ENCODE measurements at regions not wholly inside any gene's neighbourhood (a gene's known extent, or its start where the extent isn't known, plus 50 kb on each side); places are given as distances from the start of the nearest gene placed in this dataset.

DNA sequence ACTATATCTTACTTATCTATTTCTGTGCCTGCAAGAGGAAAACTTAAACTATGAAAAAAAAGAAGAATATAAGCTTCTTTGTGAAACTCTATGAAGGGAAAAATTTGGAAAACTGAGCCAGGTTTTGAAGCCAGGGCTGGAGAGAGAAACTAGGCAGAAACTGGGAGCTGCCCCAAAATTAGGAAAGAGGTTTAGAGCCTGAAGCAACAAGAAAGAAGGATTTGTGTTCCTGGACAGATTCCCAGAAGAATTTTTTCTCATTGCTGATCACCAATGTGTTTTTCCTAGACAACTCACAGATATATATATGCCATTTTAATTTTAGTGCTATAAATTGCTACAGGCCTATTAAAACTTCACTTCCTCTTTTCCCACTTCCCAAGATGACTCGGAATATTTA is 245.0 kb upstream of the GEMIN8 start:
- no peak overlapping the region for H3K4me3 ChIP-seq
- no peaks in the 10 kb centered on the region for H3K36me3 ChIP-seq
- H3K4me1 ChIP-seq, result peaks cover 0 to 12% (median 0%) of the 10 kb centered on the region in 4 donors
- H3K27me3 ChIP-seq, result no peaks in the 10 kb centered on the region
- TF ChIP-seq POLR2A (IDR thresholded peaks at IDR 0.05) (no peak), EP300 (IDR thresholded peaks at IDR 0.05) (no peak), POLR2AphosphoS5 (IDR thresholded peaks at IDR 0.05) (no peak)
- TF ChIP-seq, protein P1, sequence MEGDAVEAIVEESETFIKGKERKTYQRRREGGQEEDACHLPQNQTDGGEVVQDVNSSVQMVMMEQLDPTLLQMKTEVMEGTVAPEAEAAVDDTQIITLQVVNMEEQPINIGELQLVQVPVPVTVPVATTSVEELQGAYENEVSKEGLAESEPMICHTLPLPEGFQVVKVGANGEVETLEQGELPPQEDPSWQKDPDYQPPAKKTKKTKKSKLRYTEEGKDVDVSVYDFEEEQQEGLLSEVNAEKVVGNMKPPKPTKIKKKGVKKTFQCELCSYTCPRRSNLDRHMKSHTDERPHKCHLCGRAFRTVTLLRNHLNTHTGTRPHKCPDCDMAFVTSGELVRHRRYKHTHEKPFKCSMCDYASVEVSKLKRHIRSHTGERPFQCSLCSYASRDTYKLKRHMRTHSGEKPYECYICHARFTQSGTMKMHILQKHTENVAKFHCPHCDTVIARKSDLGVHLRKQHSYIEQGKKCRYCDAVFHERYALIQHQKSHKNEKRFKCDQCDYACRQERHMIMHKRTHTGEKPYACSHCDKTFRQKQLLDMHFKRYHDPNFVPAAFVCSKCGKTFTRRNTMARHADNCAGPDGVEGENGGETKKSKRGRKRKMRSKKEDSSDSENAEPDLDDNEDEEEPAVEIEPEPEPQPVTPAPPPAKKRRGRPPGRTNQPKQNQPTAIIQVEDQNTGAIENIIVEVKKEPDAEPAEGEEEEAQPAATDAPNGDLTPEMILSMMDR (IDR thresholded peaks at IDR 0.05), result no peak
- no peak for DNase-seq
- H3K27ac ChIP-seq, result no peak overlapping the region
- 72 to 77% methylated on average over 1 of the region's 1 CpG for WGBS, 2 donors
- intact Hi-C loops (cut with DNase I), result no loop called here
- no peaks in the 10 kb centered on the region for H3K9me3 ChIP-seq

DNA sequence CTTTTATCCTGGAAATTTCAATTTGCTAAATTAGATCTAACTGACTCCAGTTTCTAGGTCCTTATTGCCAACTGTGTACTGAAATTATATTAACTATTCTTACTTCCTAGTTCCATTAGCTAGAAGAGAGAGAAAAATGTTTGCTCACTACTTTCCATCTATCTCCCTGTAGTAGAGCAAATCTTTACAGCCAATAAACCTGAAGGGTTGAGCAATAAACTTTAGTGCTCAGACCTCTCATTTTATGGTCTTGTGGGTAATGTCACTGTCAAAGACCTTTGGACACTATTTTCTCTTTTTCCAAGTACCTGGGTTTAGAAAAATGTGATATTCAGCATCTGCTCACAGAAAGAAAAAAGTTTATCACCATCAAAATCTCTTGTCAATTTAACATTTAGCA is 237.5 kb upstream of the GEMIN8 start:
- Histone ChIP-seq H3K9me3 (no peaks in the 10 kb centered on the region), H3K27ac (no peak overlapping the region), H3K27me3 (no peaks in the 10 kb centered on the region), H3K4me3 (no peak overlapping the region), H3K4me1 (no peaks in the 10 kb centered on the region), H3K36me3 (no peaks in the 10 kb centered on the region)
- no peak for DNase-seq
- intact Hi-C loops (cut with DNase I), result no loop called here
- no peak for TF ChIP-seq POLR2A (IDR thresholded peaks at IDR 0.05)
- TF ChIP-seq POLR2AphosphoS5 (IDR thresholded peaks at IDR 0.05), result no peak
- TF ChIP-seq, protein P1 (IDR thresholded peaks at IDR 0.05), result no peak
- TF ChIP-seq EP300 (IDR thresholded peaks at IDR 0.05), result no peak

DNA sequence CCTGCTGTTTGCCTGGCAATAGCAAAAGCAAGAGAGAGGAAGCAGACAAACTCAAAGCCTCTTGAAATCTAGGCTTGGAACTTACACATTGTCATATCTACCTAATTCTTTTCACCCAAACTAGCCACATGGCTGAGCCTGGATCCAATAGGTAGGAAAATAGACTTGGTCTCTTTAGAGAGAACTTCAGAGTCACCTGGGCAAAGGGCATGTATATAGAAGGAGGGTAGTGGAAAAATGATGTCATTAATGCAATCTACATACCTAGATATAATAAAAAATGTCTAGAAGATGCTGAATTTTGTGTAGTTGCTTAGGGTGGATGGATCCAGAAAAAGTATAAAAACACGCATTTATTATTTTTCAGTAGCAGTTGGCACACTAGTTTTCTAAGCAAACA is 237.0 kb upstream of the GEMIN8 start:
- DNase-seq, result no peak
- TF ChIP-seq POLR2A (IDR thresholded peaks at IDR 0.05) (no peak), EP300 (IDR thresholded peaks at IDR 0.05) (no peak), POLR2AphosphoS5 (IDR thresholded peaks at IDR 0.05) (no peak)
- TF ChIP-seq, protein P1 (IDR thresholded peaks at IDR 0.05), result no peak
- intact Hi-C loops (cut with DNase I), result no loop called here
- H3K9me3 ChIP-seq, result no peaks in the 10 kb centered on the region
- 11 to 59% methylated on average over 1 of the region's 1 CpG for WGBS, 2 donors
- H3K27ac ChIP-seq, result no peak overlapping the region
- H3K27me3 ChIP-seq, result no peaks in the 10 kb centered on the region
- H3K4me3 ChIP-seq, result no peak overlapping the region
- no peaks in the 10 kb centered on the region for H3K4me1 ChIP-seq
- H3K36me3 ChIP-seq, result no peaks in the 10 kb centered on the region

- Histone ChIP-seq H3K36me3 (no peaks in the 10 kb centered on the region), H3K4me3 (no peak overlapping the region), H3K27me3 (no peaks in the 10 kb centered on the region), H3K9me3 (no peaks in the 10 kb centered on the region), H3K27ac (no peak overlapping the region), H3K4me1 (no peaks in the 10 kb centered on the region)
- WGBS, 2 donors, result 64 to 93% methylated on average over 33 of the region's 33 CpGs
- TF ChIP-seq POLR2A (IDR thresholded peaks at IDR 0.05) (no peak), EP300 (IDR thresholded peaks at IDR 0.05) (no peak), POLR2AphosphoS5 (IDR thresholded peaks at IDR 0.05) (no peak)
- TF ChIP-seq, protein P1 (IDR thresholded peaks at IDR 0.05), result no peak
- intact Hi-C loops (cut with DNase I), result no loop called here
- no peak for DNase-seq
Observed at GRCh38 chrX:14243823-14244222, 214.1 kb upstream of the GEMIN8 start.

GRCh38 chrX:14235004-14235403 is 205.3 kb upstream of the GEMIN8 start:
- intact Hi-C loops (cut with DNase I), result no loop called here
- no peak overlapping the region for H3K27ac ChIP-seq
- H3K9me3 ChIP-seq, result no peaks in the 10 kb centered on the region
- H3K4me1 ChIP-seq, result no peaks in the 10 kb centered on the region
- no peaks in the 10 kb centered on the region for H3K36me3 ChIP-seq
- no peak for TF ChIP-seq POLR2A (IDR thresholded peaks at IDR 0.05)
- TF ChIP-seq EP300 (IDR thresholded peaks at IDR 0.05), result no peak
- TF ChIP-seq, protein P1 (IDR thresholded peaks at IDR 0.05), result no peak
- no peak for TF ChIP-seq POLR2AphosphoS5 (IDR thresholded peaks at IDR 0.05)
- H3K4me3 ChIP-seq, result no peak overlapping the region
- H3K27me3 ChIP-seq, result no peaks in the 10 kb centered on the region
- WGBS, 2 donors, result 42 to 63% methylated on average over 3 of the region's 3 CpGs
- no peak for DNase-seq
